ENCODE measurements at regions not wholly inside any gene's neighbourhood (a gene's known extent, or its start where the extent isn't known, plus 50 kb on each side); places are given as distances from the start of the nearest gene placed in this dataset.
A peak's percentile ranks its signal among the peaks of the same experiment; 100 is the strongest.

GRCh38 chr14:44170101-44170500 is 337.0 kb downstream of the FSCB start:
- DNase-seq (ENCODE audit: low read depth in 2 of 2): peak in 1 of 2 donors; percentile 23
- H4K20me1 ChIP-seq (ENCODE audit: control insufficient read depth, extremely low read depth, insufficient read depth, low read length): no peaks in the 10 kb centered on the region
- no peak overlapping the region for H3K27ac ChIP-seq (ENCODE audit: insufficient read depth, low read length)
- no peaks in the 10 kb centered on the region for H3K4me1 ChIP-seq (ENCODE audit: control insufficient read depth, extremely low read depth, insufficient read depth, low read length)
- TF ChIP-seq EZH2 (IDR thresholded peaks at IDR 0.05; ENCODE audit: low read length, missing control alignments) (no peak), CTCF (conservative IDR thresholded peaks at IDR 0.05 in 1 of 2, IDR thresholded peaks at IDR 0.05 in 1 of 2; ENCODE audit: low read depth in 1 of 2, low read length in 2 of 2) (no peak)
- no peaks in the 10 kb centered on the region for H3K9me3 ChIP-seq (ENCODE audit: control insufficient read depth, insufficient read depth, low read depth, low read length)
- H3K36me3 ChIP-seq (ENCODE audit: control insufficient read depth, insufficient read depth, low read length): no peaks in the 10 kb centered on the region
- H3K4me3 ChIP-seq (replicated peaks in 1 of 4; ENCODE audit: control extremely low read depth in 1 of 4, insufficient read depth in 1 of 4, low read depth in 3 of 4, low read length in 4 of 4): no peak overlapping the region
- H3K4me2 ChIP-seq (ENCODE audit: extremely low read depth, insufficient read depth, low read length): no peak overlapping the region
- H2AFZ ChIP-seq (ENCODE audit: low read length): no peak overlapping the region
- H3K79me2 ChIP-seq (ENCODE audit: control insufficient read depth, insufficient read depth, low read length): no peaks in the 10 kb centered on the region
- H3K27me3 ChIP-seq (ENCODE audit: control insufficient read depth, insufficient read depth, low read length): no peaks in the 10 kb centered on the region
- no peak overlapping the region for H3K9ac ChIP-seq (ENCODE audit: insufficient read depth, low read length)

GRCh38 chr14:44168566-44168965 is 338.5 kb downstream of the FSCB start:
- Histone ChIP-seq H3K27ac (ENCODE audit: insufficient read depth, low read length) (no peak overlapping the region), H3K9ac (ENCODE audit: insufficient read depth, low read length) (no peak overlapping the region), H3K27me3 (ENCODE audit: control insufficient read depth, insufficient read depth, low read length) (no peaks in the 10 kb centered on the region), H3K4me2 (ENCODE audit: extremely low read depth, insufficient read depth, low read length) (no peak overlapping the region), H3K79me2 (ENCODE audit: control insufficient read depth, insufficient read depth, low read length) (no peaks in the 10 kb centered on the region), H3K4me3 (replicated peaks in 1 of 4; ENCODE audit: control extremely low read depth in 1 of 4, insufficient read depth in 1 of 4, low read depth in 3 of 4, low read length in 4 of 4) (no peak overlapping the region), H3K36me3 (ENCODE audit: control insufficient read depth, insufficient read depth, low read length) (no peaks in the 10 kb centered on the region), H2AFZ (ENCODE audit: low read length) (no peak overlapping the region), H4K20me1 (ENCODE audit: control insufficient read depth, extremely low read depth, insufficient read depth, low read length) (no peaks in the 10 kb centered on the region), H3K9me3 (ENCODE audit: control insufficient read depth, insufficient read depth, low read depth, low read length) (no peaks in the 10 kb centered on the region), H3K4me1 (ENCODE audit: control insufficient read depth, extremely low read depth, insufficient read depth, low read length) (no peaks in the 10 kb centered on the region)
- no peak for TF ChIP-seq EZH2 (IDR thresholded peaks at IDR 0.05; ENCODE audit: low read length, missing control alignments)
- no peak for TF ChIP-seq CTCF (conservative IDR thresholded peaks at IDR 0.05 in 1 of 2, IDR thresholded peaks at IDR 0.05 in 1 of 2; ENCODE audit: low read depth in 1 of 2, low read length in 2 of 2)
- DNase-seq (ENCODE audit: low read depth in 2 of 2): no peak

GRCh38 chr14:44166611-44167010 is 340.5 kb downstream of the FSCB start:
- Histone ChIP-seq H3K4me1 (ENCODE audit: control insufficient read depth, extremely low read depth, insufficient read depth, low read length) (no peaks in the 10 kb centered on the region), H2AFZ (ENCODE audit: low read length) (no peak overlapping the region)
- no peak for TF ChIP-seq CTCF (conservative IDR thresholded peaks at IDR 0.05 in 1 of 2, IDR thresholded peaks at IDR 0.05 in 1 of 2; ENCODE audit: low read depth in 1 of 2, low read length in 2 of 2)
- no peak for TF ChIP-seq EZH2 (IDR thresholded peaks at IDR 0.05; ENCODE audit: low read length, missing control alignments)

More at GRCh38 chr14:44166611-44167010, 340.5 kb downstream of the FSCB start:
- Histone ChIP-seq H3K9ac (ENCODE audit: insufficient read depth, low read length) (no peak overlapping the region), H4K20me1 (ENCODE audit: control insufficient read depth, extremely low read depth, insufficient read depth, low read length) (no peaks in the 10 kb centered on the region), H3K79me2 (ENCODE audit: control insufficient read depth, insufficient read depth, low read length) (no peaks in the 10 kb centered on the region), H3K4me2 (ENCODE audit: extremely low read depth, insufficient read depth, low read length) (no peak overlapping the region), H3K27me3 (ENCODE audit: control insufficient read depth, insufficient read depth, low read length) (no peaks in the 10 kb centered on the region), H3K27ac (ENCODE audit: insufficient read depth, low read length) (no peak overlapping the region), H3K4me3 (replicated peaks in 1 of 4; ENCODE audit: control extremely low read depth in 1 of 4, insufficient read depth in 1 of 4, low read depth in 3 of 4, low read length in 4 of 4) (no peak overlapping the region), H3K36me3 (ENCODE audit: control insufficient read depth, insufficient read depth, low read length) (no peaks in the 10 kb centered on the region), H3K9me3 (ENCODE audit: control insufficient read depth, insufficient read depth, low read depth, low read length) (no peaks in the 10 kb centered on the region)
- no peak for DNase-seq (ENCODE audit: low read depth in 2 of 2)
